Prostate gland (tissue), 2 donors: ENCODE measurements at regions not wholly inside any gene's neighbourhood (a gene's known extent, or its start where the extent isn't known, plus 50 kb on each side); places are given as distances from the start of the nearest gene placed in this dataset.

ENCODE experiments used
- DNase-seq: peaks from one replicate; pipeline ENCODE4 v3.0.0-alpha.2; 2019; ENCODE audit warnings: low spot score
- H3K27ac ChIP-seq, 2 donors: fragments of 200-600 bp; sonication (generic); 2 replicates each; pipeline ENCODE4 v1.5.1; 2017 to 2019
- H3K27me3 ChIP-seq: fragments of 200-600 bp; sonication (generic); replicated peaks from 2 replicates; pipeline ENCODE4 v1.5.1; 2019; ENCODE audit not compliant: insufficient read depth
- H3K36me3 ChIP-seq, 2 donors: fragments of 200-600 bp; sonication (generic); 1 replicate in 1 of 2; 2 replicates in 1 of 2; pipeline versions ENCODE4 v1.5.1 to v1.8.1; 2017 to 2019
- H3K4me1 ChIP-seq: fragments of 200-600 bp; sonication (generic); replicated peaks from 2 replicates; pipeline ENCODE4 v1.5.1; 2019
- H3K4me3 ChIP-seq, 2 donors: fragments of 200-600 bp; sonication (generic); 2 replicates each; pipeline ENCODE4 v1.5.1; 2017 to 2019
- H3K9me3 ChIP-seq: fragments of 200-600 bp; sonication (generic); 2 replicates; pipeline ENCODE4 v1.5.1; 2017
- CTCF ChIP-seq, 4 experiments: fragments of 200-600 bp in 2 of 4; fragments of 450-650 bp in 2 of 4; sonication (generic) in 2 of 4; IDR thresholded peaks; 1 replicate in 3 of 4; 2 replicates in 1 of 4; pipeline ENCODE4 v1.5.1; 2016 to 2019; ENCODE audit warnings: antibody characterized with exemption in 4 of 4, mild to moderate bottlenecking in 2 of 4, moderate library complexity in 2 of 4
- POLR2A ChIP-seq: fragments of 450-650 bp; IDR thresholded peaks from one replicate; pipeline ENCODE4 v1.6.1; 2016; ENCODE audit warnings: antibody characterized with exemption, mild to moderate bottlenecking
- POLR2AphosphoS5 ChIP-seq: sonication (generic); formaldehyde crosslinking; IDR thresholded peaks from one replicate; pipeline ENCODE4 v1.6.1; 2017; ENCODE audit warnings: antibody characterized with exemption
- WGBS: methylation state at CpG from one replicate; pipeline ENCODE4 v1.1.5; 2018; 5-methylcytosine and 5-hydroxymethylcytosine counted together
- intact Hi-C: fragments of 100-400 bp; cut with DNase I; formaldehyde crosslinking; loops from one replicate; pipeline ENCODE4 v1.14.2; 2022

- 87% methylated on average over 6 of the region's 6 CpGs for WGBS
- TF ChIP-seq POLR2A (no peak), CTCF (IDR thresholded peaks at IDR 0.05) (no peak), POLR2AphosphoS5 (no peak)
Measured at GRCh38 chr3:102630531-102630930, 195.7 kb downstream of the ZPLD1 start.

DNA sequence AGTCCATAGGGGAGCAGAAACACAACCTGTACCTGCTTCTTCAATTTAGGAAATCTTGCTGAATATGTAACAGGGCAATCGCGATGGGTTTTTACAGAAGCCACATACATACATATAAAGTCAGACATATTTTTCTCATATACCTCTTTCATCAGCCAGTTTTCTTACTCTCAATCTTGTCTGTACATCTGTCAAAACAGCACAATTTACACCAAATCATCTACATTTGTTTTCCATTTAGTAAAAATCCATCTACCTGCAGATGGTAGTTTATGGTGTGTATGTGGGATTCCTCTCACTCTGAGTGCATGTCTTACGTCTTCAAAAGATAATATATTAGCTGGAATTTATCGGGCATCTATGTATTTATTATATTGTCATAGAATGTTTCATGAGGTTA, 208.7 kb downstream of the ZPLD1 start:
- Histone ChIP-seq H3K27ac (no peak overlapping the region), H3K36me3 (no peaks in the 10 kb centered on the region), H3K27me3 (no peaks in the 10 kb centered on the region), H3K9me3 (no peaks in the 10 kb centered on the region), H3K4me3 (no peak overlapping the region), H3K4me1 (no peaks in the 10 kb centered on the region)
- 79% methylated on average over 4 of the region's 4 CpGs for WGBS
- intact Hi-C loops, result no loop called here
- no peak for TF ChIP-seq POLR2A
- no peak for TF ChIP-seq POLR2AphosphoS5
- no peak for TF ChIP-seq CTCF (IDR thresholded peaks at IDR 0.05)
- DNase-seq, result no peak

More at GRCh38 chr3:102630531-102630930, 195.7 kb downstream of the ZPLD1 start:
- Histone ChIP-seq H3K27me3 (no peaks in the 10 kb centered on the region), H3K4me1 (no peaks in the 10 kb centered on the region), H3K9me3 (no peaks in the 10 kb centered on the region), H3K4me3 (no peak overlapping the region), H3K36me3 (no peaks in the 10 kb centered on the region), H3K27ac (no peak overlapping the region)
- no peak for DNase-seq
- intact Hi-C loops, result no loop called here

- Histone ChIP-seq H3K27me3 (no peaks in the 10 kb centered on the region), H3K36me3 (no peaks in the 10 kb centered on the region), H3K27ac (no peak overlapping the region), H3K4me3 (no peak overlapping the region), H3K9me3 (no peaks in the 10 kb centered on the region), H3K4me1 (no peaks in the 10 kb centered on the region)
- no peak for DNase-seq
- intact Hi-C loops, result no loop called here
- TF ChIP-seq CTCF (IDR thresholded peaks at IDR 0.05) (no peak), POLR2AphosphoS5 (no peak), POLR2A (no peak)
- WGBS, result 95% methylated on average over 2 of the region's 2 CpGs
Measured at GRCh38 chr3:102646557-102646956, 211.7 kb downstream of the ZPLD1 start.

GRCh38 chr3:102660653-102661052, 225.8 kb downstream of the ZPLD1 start:
- DNase-seq, result no peak
- 94% methylated on average over 3 of the region's 3 CpGs for WGBS
- Histone ChIP-seq H3K4me1 (no peaks in the 10 kb centered on the region), H3K27me3 (no peaks in the 10 kb centered on the region), H3K27ac (no peak overlapping the region), H3K9me3 (no peaks in the 10 kb centered on the region), H3K4me3 (no peak overlapping the region), H3K36me3 (no peaks in the 10 kb centered on the region)
- TF ChIP-seq POLR2A (no peak), CTCF (IDR thresholded peaks at IDR 0.05) (no peak), POLR2AphosphoS5 (no peak)
- intact Hi-C loops, result no loop called here

- no peaks in the 10 kb centered on the region for H3K4me1 ChIP-seq
- WGBS, result 84% methylated on average over 5 of the region's 5 CpGs
- intact Hi-C loops, result no loop called here
- no peaks in the 10 kb centered on the region for H3K27me3 ChIP-seq
- H3K9me3 ChIP-seq, result no peaks in the 10 kb centered on the region
- TF ChIP-seq POLR2AphosphoS5 (no peak), POLR2A (no peak), CTCF (IDR thresholded peaks at IDR 0.05) (no peak)
- H3K36me3 ChIP-seq, result no peaks in the 10 kb centered on the region
- no peak overlapping the region for H3K4me3 ChIP-seq
- H3K27ac ChIP-seq, result no peak overlapping the region
- DNase-seq, result no peak
Measured at GRCh38 chr3:102661707-102662497, 227.1 kb downstream of the ZPLD1 start.
